ENCODE measurements at regions not wholly inside any gene's neighbourhood (a gene's known extent, or its start where the extent isn't known, plus 50 kb on each side); places are given as distances from the start of the nearest gene placed in this dataset.

- H3K36me3 ChIP-seq (ENCODE audit: control insufficient read depth in 2 of 2, extremely low read depth in 1 of 2, insufficient read depth in 2 of 2, low read length in 2 of 2): no peaks in the 10 kb centered on the region
- DNase-seq (ENCODE audit: low read depth, low spot score) (no peak), FAIRE-seq (no peak)
- ChIA-PET POLR2A (no interaction called here), CTCF (interaction anchor here (0.6 to 1.0 kb wide), 2 partner anchors 9 to 833 kb away, joined by 3 read pairs; no protein-coding TSS in a partner anchor)
- H3K9me1 ChIP-seq (replicated peaks; ENCODE audit: control insufficient read depth, extremely low read depth, insufficient read depth, low read length): no peaks in the 10 kb centered on the region
- dilution Hi-C loops (cut with MboI; ENCODE audit: extremely low pct_ligation_motif_present, low sequenced_read_pairs) (no loop called here), intact Hi-C loops (cut with micrococcal nuclease) (loop anchor here (2.0 kb wide), 1 partner anchor 42 kb away; no protein-coding TSS in a partner anchor)
- H4K20me1 ChIP-seq (replicated peaks; ENCODE audit: control insufficient read depth, extremely low read depth, insufficient read depth, low read length): no peaks in the 10 kb centered on the region
- H3K9me3 ChIP-seq (replicated peaks; ENCODE audit: control insufficient read depth, insufficient read depth, low read length): no peaks in the 10 kb centered on the region
- BruUV-seq (replicated peaks): no TSS peak
- TF ChIP-seq POLR2AphosphoS5 (IDR thresholded peaks at IDR 0.05; ENCODE audit: insufficient read depth, low read depth, low read length): no peak
- TF ChIP-seq GATA2 (IDR thresholded peaks at IDR 0.05; ENCODE audit: insufficient read depth, insufficient read length, low read depth, low read length): no peak
- TF ChIP-seq MAX (IDR thresholded peaks at IDR 0.05; ENCODE audit: insufficient read depth, insufficient read length): no peak
- TF ChIP-seq CTCF (IDR thresholded peaks at IDR 0.05; ENCODE audit: extremely low read depth in 1 of 2, insufficient read depth in 1 of 2, low read depth in 1 of 2, low read length in 2 of 2): no peak
- no peak for TF ChIP-seq MYC (IDR thresholded peaks at IDR 0.05; ENCODE audit: low read depth, low read length)
- TF ChIP-seq JUN (IDR thresholded peaks at IDR 0.05; ENCODE audit: borderline replicate concordance, insufficient read depth, insufficient read length, low read depth): no peak
- TF ChIP-seq EZH2 (IDR thresholded peaks at IDR 0.05; ENCODE audit: borderline replicate concordance, low read depth, low read length, severe bottlenecking): no peak
- TF ChIP-seq POLR2A (IDR thresholded peaks at IDR 0.05; ENCODE audit: low read depth, low read length): no peak
- TF ChIP-seq FOS (IDR thresholded peaks at IDR 0.05; ENCODE audit: borderline replicate concordance, insufficient read depth, low read length): no peak
- no peak overlapping the region for H3K4me3 ChIP-seq (replicated peaks in 1 of 3; ENCODE audit: insufficient read depth in 1 of 3, low read depth in 1 of 3, low read length in 3 of 3)
- H3K9ac ChIP-seq (replicated peaks; ENCODE audit: extremely low read depth, insufficient read depth, low read length): no peak overlapping the region
- no peak overlapping the region for H3K27ac ChIP-seq (ENCODE audit: insufficient read depth, low read depth, low read length)
- H3K27me3 ChIP-seq (ENCODE audit: control insufficient read depth in 2 of 2, insufficient read depth in 2 of 2, low read length in 2 of 2): no peaks in the 10 kb centered on the region
- H3K79me2 ChIP-seq (ENCODE audit: control insufficient read depth, insufficient read depth, low read length): no peaks in the 10 kb centered on the region
- H3K4me1 ChIP-seq (ENCODE audit: control insufficient read depth, extremely low read depth, insufficient read depth, low read length): no peaks in the 10 kb centered on the region
- no peak overlapping the region for H3K4me2 ChIP-seq (ENCODE audit: insufficient read depth, low read length)
- no peak overlapping the region for H2AFZ ChIP-seq (ENCODE audit: low read depth, low read length)
These were observed 57.4 kb downstream of the OR2K2 start for GRCh38 chr9:111272581-111272980.

All from endothelial cell of umbilical vein (primary cell).